Activated CD8-positive, alpha-beta memory T cell treated with anti-CD3 and anti-CD28 coated beads, Interleukin-2, amount 50 U/mL, for 24 hours (primary cell): ENCODE measurements at regions not wholly inside any gene's neighbourhood (a gene's known extent, or its start where the extent isn't known, plus 50 kb on each side); places are given as distances from the start of the nearest gene placed in this dataset.
"Not testable (repeated sequence)": the region's sequence is repeated elsewhere in the genome, so short reads cannot be mapped to it uniquely, and the experiment has no call there.

Experiments used
- DNase-seq: peaks from one replicate; pipeline ENCODE4 v3.0.0-alpha.2; 2020; ENCODE audit errors: extremely low read depth

DNA sequence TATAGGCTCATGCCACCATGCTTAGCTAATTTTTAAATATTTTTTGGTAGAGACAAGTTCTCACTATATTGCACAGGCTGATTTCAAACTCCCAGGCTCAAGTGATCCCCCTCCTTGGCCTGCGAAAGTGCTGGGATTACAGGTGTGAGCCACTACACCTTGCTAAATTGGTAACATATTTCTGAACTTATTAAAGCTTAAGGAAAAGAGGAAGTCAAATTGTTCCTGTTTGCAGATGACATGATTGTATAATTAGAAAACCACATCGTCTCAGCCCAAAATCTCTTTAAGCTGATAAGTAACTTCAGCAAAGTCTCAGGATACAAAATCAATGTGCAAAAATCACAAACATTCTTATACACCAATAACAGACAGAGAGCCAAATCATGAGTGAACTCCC lies 248.3 kb upstream of the KITLG start:
- DNase-seq = not testable (repeated sequence)

DNA sequence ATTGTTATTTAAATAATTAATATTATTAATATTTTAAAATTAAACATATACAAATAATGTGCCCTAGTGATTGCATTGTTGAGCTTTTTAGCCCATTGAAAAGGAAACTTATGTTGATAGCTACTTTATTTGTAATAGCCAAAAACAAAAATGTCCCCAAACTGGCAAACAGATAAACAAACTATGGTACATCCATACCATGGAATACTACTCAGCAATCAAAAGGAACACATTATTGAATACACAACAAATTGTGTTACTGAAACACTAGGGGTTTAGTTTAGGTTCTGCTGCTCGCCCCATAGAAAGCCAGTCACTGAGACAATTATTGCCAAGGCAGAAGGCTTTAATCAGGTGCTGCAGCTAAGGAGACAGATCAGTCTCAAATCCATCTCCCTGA lies 239.7 kb upstream of the KITLG start:
- DNase-seq = no peak

DNA sequence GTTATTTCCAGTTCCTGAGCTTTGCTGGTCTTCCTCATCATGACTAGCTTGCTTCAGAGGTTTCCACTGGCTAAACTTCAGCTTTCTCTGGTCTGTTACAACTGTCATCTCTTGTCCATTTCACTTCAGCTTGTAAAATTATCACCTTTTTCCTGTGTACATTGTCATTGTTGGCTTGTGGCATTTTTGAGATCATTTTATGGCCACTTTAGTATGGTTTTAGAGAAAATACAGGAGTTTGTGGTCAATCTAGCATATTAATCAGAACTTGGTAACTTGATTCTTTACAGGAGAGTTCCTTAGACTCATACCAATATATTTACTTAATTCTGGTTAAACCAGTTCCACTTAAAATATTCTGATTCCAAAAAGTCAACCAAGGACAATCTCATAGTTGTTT lies 235.9 kb upstream of the KITLG start:
- no peak for DNase-seq

DNA sequence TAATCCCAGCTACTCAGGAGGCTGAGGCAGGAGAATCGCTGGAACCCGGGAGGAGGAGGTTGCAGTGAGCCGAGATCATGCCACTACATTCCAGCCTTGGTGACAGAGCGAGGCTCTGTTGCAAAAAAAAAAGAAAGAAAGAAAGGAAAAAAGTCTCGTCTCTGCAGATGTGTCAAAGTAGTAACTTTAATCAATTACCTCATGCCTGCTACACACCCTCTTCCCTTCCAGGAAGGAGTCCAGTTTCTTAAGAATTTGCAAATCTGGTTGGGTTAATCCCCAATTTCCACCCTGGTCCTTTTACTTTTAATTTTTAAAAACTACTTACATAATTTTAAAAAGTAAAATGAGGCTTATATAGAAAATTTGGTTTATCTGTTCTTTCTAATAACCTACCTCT lies 234.5 kb upstream of the KITLG start:
- no peak for DNase-seq

DNA sequence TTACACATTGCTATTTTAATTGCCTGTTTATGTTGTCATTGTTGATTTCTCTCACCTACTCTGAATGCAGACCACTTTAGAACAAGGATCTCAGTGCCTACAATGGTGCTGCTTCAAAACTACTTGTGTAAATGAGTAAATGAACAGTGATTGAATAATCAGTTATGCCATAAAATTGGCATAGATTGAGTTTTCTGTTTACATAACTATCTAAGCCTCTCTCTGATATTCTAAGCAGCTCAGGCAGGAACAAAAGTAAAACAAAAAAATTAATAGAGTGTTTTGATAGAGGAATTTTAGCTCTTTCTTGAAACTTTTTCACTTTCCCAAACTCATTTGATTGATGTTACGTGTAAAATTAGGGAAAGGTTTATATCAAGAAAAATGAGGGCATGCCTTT lies 232.3 kb upstream of the KITLG start:
- no peak for DNase-seq

DNA sequence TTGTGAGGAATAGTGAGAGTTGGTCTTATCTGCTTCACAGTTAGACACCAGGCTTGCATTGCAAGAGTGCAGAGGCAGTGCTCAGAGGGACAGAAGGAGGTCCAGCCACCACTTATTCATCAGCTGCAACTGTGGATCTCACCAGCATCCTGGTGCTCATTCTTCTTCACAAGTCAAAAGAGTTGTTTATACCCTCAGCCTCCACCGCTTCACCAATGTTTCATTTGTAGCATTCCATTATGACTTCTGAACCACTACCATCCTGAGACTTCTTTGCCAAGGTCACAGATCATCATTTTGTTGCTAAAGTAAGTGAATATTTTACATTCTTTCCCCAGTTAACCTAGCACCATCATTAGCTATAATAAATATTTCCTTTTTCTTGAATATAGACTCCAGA lies 230.5 kb upstream of the KITLG start:
- DNase-seq = no peak

DNA sequence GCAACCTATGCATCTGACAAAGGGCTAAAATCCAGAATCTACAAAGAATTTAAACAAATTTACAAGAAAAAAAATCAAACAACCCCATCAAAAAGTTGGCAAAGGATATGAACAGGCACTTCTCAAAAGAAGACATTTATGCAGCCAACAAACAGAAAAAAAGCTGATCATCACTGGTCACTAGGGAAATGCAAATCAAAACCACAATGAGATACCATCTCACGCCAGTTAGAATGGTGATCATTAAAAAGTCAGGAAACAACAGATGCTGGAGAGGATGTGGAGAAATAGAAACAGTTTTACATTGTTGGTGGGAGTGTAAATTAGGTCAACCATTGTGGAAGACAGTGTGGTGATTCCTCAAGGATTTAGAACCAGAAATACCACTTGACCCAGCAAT lies 229.6 kb upstream of the KITLG start:
- not testable (repeated sequence) for DNase-seq

DNA sequence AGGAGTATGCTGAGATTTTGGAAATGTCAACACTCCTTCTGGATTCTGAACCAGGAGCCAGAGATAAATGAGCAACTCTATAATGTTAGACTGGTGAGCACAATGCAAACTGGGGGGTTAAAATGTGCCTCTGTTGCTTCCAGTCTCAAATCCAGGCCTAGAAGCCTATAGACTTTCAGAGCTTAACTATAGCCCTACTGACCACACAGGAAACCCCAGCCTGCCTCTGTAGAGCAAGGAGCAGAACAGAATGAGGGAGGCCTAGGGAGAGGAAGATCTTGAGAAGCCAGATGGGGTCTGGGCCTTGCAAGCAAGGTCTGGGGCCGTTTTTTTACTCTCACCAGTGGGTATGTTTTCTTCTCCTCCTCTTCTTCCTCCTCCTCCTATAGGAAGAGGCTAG lies 225.4 kb upstream of the KITLG start:
- no peak for DNase-seq

DNA sequence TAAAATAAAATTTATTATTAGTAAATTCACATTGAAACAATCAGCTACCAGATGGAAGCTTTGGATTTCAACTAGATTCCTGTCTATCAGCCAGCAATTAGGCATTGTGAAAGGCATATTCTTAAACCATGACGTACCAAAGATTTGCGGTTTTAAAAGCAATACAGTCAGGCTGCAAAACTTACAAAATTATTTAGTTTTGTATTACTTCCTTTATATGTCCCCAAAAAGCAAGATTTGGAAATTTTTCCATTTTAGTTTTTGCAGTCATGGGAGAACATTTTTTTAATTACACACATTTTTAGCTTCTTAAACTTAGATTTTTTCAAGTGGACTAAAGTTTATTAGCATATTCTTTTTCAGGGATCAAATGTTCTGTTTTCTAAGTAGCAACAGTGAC lies 225.0 kb upstream of the KITLG start:
- no peak for DNase-seq

DNA sequence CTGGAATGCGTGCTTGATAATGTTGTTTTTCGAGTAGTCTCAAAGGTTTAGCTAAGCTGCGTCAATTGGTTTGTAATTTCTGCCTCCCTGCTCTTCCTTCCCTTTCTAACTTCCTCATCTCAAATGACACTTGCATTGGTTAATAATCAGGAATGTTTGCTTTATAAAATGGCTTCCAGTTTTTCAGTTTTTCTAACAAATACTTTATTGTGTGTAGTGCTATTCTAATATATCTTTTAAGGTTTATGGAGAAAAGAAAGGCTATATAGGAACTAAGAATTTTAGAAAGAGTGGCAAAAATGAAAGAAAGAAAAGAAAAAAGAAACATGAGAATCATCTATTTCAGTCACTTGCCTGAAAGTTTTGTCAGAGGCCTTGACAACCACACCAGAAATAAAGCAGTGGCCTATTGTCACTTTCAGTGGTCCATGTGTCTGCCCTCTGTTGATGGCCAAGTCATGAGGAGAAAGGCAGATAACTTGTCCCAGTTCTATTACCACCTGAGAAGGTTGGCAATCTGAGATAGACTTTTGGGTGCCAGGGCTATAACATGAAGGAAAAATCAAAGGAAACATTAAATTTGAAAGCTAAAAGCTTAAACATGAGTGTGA lies 221.9 kb upstream of the KITLG start:
- DNase-seq = no peak

DNA sequence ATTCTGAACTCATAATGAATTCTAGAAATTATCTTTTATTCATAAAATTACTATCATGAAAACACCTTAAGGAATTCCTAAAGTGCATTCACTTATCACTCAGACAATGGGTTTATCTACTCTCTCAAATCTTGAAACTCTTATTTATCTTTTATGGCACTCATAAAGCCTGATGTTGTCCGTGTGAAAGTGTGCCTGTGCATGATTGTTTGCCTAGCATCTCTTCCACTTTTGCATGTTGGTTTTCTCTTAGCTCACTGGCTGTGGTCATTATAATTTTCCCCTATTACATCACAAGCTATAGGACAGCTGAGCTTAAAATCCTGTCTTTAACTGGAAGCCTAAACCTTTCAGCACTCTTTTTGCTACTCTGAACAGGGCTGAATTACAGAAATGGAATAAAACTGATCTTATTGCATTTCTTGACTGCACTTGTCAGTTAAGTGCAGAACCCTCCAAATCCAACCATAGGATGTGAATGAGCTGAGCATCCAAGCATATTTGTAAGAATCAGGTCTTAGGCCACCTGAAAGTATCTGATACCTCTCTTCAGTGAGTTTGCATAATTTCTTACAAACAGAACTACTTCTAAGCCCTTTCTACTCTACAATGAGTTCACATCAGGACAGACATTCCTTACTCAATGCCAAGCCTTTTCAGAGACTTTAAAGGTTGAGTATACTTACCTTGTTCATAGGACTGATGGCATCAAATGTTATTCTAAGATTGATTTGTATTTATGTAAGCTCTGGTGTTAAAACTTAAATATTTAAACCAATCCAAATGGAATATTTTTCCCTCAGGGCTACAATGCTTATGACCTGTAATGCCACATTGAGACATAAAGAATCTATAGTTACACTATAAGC lies 221.2 kb upstream of the KITLG start:
- no peak for DNase-seq

DNA sequence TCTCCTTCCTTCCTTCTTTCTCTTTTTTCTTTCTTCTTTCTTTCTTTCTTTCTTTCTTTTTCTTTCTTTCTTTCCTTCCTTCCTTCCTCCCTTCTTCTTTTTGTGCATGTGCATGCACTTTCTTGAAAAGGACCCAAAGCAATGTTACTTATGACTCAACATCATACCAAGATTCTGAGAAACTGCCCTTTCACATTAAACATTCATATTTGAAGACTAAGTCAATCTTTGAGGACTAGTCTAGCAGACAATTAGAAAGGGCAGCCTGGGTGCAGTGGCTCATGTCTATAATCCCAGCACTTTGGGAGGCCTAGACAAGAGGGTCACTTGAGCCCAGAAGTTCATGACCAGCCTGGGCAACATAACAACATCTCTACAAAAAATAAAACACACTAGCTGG lies 212.8 kb upstream of the KITLG start:
- DNase-seq = no peak

DNA sequence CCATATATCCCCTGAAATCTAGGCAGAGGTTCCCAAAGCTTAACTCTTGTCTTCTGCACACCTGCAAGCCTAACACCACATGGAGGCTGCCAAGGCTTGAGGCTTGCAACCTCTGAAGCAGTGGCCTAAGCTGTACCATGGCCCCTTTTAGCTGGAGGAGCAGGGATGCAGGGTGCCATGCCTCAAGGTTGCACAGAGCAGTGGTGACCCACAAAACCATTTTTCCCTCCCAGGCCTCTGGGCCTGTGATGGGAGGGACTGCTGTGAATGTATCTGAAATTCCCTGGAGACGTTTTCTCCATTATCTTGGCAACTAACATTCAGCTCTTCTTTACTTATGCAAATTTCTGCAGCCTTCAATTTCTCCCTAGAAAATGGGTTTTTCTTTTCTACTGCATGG lies 210.0 kb upstream of the KITLG start:
- no peak for DNase-seq

DNA sequence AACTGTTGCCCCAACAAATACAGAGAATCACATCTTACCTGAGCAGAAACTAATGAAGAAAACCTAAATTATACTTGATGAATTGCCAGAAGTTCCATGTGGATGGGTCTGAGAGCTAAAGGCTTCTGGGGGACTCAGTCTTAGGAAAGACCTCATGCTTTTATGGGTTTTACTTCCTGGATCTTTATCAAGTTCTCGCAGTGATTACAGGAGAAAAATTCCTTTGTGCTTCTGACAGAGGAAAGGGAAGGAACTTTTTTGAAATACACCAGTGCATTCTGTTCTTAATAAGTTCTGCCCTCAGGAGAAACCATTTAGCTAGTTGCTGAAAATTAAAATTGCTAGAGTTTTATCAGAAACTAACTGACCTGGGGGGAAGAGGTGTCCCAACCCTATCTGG lies 203.9 kb upstream of the KITLG start:
- no peak for DNase-seq

DNA sequence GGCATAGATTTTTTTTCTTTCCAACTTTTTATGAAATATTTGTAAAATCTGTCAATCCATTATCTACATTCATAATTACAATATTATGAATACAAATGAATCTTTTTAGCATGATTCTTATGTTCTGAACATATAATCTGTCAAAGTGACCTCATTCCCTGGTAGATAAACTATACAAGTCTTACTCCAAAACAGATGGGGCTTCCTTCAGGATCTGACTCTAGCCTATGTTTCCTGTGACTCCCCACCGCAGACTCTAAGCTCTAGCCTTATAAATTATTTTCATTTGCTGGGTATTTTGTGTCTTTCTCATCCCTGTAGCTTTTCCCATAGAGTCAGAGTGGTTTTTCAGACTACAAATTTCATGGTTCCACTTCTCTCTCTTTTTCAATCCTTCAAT lies 202.1 kb upstream of the KITLG start:
- DNase-seq = no peak

DNA sequence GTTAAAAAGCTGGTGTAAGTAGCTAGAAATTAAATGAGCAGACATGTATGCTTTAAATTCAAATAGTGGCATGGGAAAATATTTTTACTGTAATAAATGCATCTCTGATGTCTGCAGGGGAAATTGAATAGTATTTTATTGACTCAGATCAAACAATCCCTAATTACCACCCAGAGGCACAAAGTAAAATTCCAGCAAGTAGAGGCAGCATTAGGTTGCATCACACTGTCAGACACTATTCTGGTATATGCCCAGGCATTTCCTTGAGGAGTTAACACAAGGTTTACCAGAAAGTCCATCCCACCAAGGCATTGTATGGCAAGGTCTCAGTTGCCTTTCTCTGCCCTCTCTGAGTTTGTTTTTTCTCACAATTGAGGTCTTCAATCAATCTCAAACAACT lies 201.6 kb upstream of the KITLG start:
- no peak for DNase-seq

DNA sequence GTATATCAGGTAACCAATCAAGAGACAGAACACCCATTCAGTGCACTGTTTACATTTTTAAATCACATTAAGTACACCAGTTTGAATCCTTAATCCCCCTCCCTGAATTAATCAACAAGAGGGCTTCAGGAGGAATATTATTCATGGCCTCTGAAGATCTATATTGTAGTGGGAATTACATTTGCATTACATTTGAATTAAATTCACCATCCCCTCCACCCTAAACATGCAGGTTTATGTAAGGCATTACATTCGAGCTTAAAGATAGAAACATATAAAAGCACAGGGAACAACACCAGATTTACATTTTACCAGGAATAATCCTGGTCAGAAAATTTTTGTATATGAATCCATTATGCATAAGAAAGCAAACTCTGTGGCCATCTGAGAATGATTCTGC lies 197.8 kb upstream of the KITLG start:
- no peak for DNase-seq

DNA sequence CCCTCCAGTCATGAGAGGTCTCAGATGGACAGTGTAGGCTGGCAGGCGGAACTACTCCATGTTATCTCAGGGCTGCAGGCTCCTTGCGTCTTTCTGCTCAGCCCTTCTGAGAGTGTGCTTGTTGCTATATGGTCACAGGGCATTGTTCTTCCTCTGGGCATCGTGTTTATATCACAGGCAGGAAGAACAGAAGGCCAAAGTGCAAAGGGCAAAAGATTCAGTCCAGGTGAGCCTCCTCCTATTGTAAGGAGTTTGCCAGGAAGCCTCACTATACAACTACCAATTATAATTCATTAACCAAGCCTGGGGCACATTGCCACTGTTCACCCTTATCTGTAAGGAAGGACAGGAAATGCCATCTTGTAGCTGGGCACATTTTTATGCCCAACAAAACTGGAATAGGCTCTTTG lies 195.5 kb upstream of the KITLG start:
- DNase-seq = no peak

DNA sequence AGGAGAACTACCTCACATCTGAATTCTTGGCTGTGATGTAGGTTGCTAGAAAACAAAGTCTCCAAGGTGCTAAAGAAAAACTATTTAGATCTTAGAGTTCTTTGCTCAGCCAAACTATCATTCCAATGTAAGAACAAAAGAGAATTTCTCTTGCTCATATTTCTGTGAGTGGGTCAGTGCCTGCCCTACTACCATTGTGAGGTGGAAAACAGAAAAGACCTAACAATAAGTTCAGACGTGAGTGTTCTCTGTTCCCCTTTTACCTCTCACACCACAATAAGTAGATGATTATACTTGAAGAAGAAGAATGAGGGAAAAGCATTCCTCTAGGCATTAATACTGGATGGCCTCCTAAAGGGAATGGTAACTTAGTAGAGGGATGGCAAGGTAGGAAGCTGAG lies 187.4 kb upstream of the KITLG start:
- DNase-seq = no peak

DNA sequence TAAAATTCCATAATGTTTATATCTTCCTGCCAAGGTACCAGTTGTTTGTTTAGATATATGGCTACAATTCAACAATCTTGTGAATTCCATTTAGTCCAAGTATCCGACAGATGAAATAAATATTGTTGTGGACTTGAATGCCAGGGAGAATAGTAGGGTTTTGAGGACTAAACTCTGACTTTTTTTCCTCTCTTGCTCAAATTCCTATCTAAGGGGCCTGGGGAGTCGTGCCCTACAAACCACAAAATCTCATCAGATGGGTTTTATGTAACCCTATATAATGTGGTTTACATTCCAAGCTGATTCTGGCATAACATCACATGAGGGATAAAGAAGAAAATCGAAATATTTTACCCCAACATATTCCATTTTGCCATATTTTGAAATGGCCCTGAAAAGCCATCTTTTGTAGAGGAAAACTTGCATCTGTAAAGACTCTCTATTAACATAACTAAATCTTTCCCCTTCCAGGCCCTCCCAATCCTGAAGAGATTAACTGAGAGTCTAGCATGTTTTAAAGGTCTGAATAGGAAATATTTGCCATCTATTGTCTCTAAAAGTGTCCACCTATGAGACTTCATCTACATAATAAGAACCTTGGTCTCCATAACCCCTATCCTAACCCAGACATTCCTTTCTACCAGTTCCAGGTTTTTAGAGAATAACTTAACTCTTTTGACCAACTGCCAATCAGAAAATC lies 184.7 kb upstream of the KITLG start:
- no peak for DNase-seq

DNA sequence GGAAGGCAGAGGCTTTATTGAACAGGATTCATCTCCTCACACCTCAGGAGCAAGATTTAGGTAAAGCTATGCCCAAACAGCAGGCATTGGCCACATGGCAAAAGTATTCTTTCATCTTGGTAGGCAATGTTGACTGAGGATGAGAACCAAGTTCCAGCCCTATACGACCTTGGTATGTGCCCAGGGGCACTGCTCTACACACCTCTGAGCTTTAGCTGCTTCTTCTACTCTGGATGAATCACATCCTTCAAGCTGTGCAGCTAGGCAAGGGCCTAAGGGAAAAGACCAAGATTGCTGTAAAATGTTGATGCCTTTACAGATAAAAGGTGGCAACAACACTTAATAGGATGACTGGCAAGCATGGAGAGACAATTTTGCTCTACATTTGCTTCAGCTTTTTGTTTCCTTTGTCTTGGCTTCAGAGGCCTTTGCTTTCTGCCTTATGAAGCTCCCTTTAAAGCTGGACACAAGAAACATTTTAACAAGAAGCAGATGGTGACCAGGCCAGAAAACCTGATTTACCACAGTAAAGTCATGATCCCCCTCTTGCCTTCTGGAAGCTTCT lies 183.3 kb upstream of the KITLG start:
- DNase-seq = no peak

DNA sequence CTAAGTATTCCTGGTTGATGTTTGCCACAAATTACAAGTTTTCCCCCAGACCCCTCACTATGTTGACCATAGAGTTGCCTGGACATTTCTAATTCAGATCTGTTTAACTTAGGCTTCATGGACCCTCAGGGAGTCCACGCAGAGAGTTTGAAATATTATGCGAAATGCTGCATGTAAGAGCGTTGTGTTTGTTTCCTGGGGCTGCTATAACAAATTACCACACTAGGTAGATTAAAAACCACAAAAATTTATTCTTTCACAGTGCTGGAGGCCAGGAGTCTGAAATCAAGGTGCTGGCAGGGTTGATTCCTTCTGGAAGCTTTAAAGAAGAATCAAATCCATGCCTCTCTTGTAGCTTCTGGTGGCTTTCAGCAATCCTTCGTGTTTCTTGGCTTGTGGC lies 177.9 kb upstream of the KITLG start:
- no peak for DNase-seq

DNA sequence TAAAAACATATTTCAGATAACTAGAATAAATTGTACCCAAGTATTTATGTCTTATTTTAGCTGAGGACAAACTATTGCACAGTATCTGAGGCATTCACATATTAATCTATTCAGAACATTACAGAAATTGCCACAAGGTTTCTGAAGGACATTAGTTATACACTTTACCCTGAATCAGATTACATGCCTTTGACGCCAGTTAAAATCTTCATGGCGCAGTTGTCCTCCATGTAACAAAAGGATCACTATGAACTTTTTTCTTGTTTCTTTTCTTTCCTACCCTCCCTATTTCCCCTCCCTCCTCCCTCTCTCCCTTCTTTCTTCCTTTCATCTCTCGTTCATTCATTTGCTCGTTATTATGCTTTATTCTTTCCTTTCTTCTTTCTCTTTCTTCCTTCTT lies 176.6 kb upstream of the KITLG start:
- DNase-seq = no peak
